IMR-90 (cell line): ENCODE measurements at regions not wholly inside any gene's neighbourhood (a gene's known extent, or its start where the extent isn't known, plus 50 kb on each side); places are given as distances from the start of the nearest gene placed in this dataset.
A peak's percentile ranks its signal among the peaks of the same experiment; 100 is the strongest.

Source experiments
- CEBPB ChIP-seq: IDR thresholded peaks from 2 replicates; pipeline ENCODE4 v1.6.1; 2012; ENCODE audit warnings: low read depth, low read length, improper control_type of control experiment
- CHD1 ChIP-seq: IDR thresholded peaks from 2 replicates; pipeline ENCODE4 v1.6.1; 2012; ENCODE audit warnings: low read depth, low read length, improper control_type of control experiment
- CTCF ChIP-seq: conservative IDR thresholded peaks from 2 replicates; pipeline ENCODE4 v1.5.1; 2012; ENCODE audit warnings: mild to moderate bottlenecking, low read depth, low read length, improper control_type of control experiment
- MAZ ChIP-seq: IDR thresholded peaks from 2 replicates; pipeline ENCODE4 v1.6.1; 2012; ENCODE audit warnings: low read depth, mild to moderate bottlenecking, low read length, improper control_type of control experiment, moderate library complexity, borderline replicate concordance
- NFE2L2 ChIP-seq: fragments of 150-350 bp; IDR thresholded peaks from 2 replicates; pipeline ENCODE4 v1.6.1; 2016; ENCODE audit warnings: low read depth, mild to moderate bottlenecking, low read length
- POLR2A ChIP-seq: IDR thresholded peaks from 2 replicates; pipeline ENCODE4 v1.6.1; 2012; ENCODE audit warnings: mild to moderate bottlenecking, low read depth, low read length
- RAD21 ChIP-seq: IDR thresholded peaks from 2 replicates; pipeline ENCODE4 v1.6.1; 2012; ENCODE audit warnings: low read length, improper control_type of control experiment
- SMC3 ChIP-seq: fragments of 150-350 bp; IDR thresholded peaks from 2 replicates; pipeline ENCODE4 v1.6.1; 2016; ENCODE audit warnings: low read depth, mild to moderate bottlenecking, antibody characterized with exemption, low read length, moderate library complexity
- USF2 ChIP-seq: fragments of 150-350 bp; IDR thresholded peaks from 2 replicates; pipeline ENCODE4 v1.6.1; 2017; ENCODE audit warnings: mild to moderate bottlenecking, antibody characterized with exemption, low read length, low read depth
- TF ChIP-seq, protein P1 (sequence below): fragments of 150-350 bp; IDR thresholded peaks from 2 replicates; pipeline ENCODE4 v1.6.1; 2016; ENCODE audit warnings: low read depth, mild to moderate bottlenecking, low read length, moderate library complexity, borderline replicate concordance

- TF ChIP-seq CTCF (no peak), RAD21 (no peak), CHD1 (no peak), SMC3 (no peak), POLR2A (no peak), MAZ (no peak), NFE2L2 (no peak), CEBPB (no peak), USF2 (peak; percentile 53; the same call in 1 of the 2 replicates)
- TF ChIP-seq, protein P1, sequence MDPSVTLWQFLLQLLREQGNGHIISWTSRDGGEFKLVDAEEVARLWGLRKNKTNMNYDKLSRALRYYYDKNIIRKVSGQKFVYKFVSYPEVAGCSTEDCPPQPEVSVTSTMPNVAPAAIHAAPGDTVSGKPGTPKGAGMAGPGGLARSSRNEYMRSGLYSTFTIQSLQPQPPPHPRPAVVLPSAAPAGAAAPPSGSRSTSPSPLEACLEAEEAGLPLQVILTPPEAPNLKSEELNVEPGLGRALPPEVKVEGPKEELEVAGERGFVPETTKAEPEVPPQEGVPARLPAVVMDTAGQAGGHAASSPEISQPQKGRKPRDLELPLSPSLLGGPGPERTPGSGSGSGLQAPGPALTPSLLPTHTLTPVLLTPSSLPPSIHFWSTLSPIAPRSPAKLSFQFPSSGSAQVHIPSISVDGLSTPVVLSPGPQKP, result no peak
These were observed 261.4 kb upstream of the POU2AF2 start for GRCh38 chr11:110984147-110984546.
